ENCODE measurements at regions not wholly inside any gene's neighbourhood (a gene's known extent, or its start where the extent isn't known, plus 50 kb on each side); places are given as distances from the start of the nearest gene placed in this dataset.

- no peak for TF ChIP-seq EZH2phosphoT487 (IDR thresholded peaks at IDR 0.05; ENCODE audit: insufficient read depth, low read depth)
- TF ChIP-seq EZH2 (IDR thresholded peaks at IDR 0.05; ENCODE audit: insufficient read depth, poor library complexity, severe bottlenecking), result no peak
These were observed 1161.1 kb upstream of the CITED2 start for GRCh38 chr6:140535511-140535910.

Measured in GM23248 (cell line).